Amygdala (tissue), 56 donors: ENCODE measurements at regions not wholly inside any gene's neighbourhood (a gene's known extent, or its start where the extent isn't known, plus 50 kb on each side); places are given as distances from the start of the nearest gene placed in this dataset.
"Not testable (repeated sequence)": the region's sequence is repeated elsewhere in the genome, so short reads cannot be mapped to it uniquely, and the experiment has no call there.

ENCODE experiments used
- DNase-seq, 56 donors: peaks; one replicate each; lab custom pipeline; 2025; lab: John Stamatoyannopoulos, UW

GRCh38 chr3:191641789-191642188 lies 180.8 kb downstream of the PYDC2 start:
- DNase-seq, result no peak

- DNase-seq, result no peak
These were observed 183.3 kb downstream of the PYDC2 start for GRCh38 chr3:191644291-191644690.

GRCh38 chr3:191646242-191646641 lies 185.3 kb downstream of the PYDC2 start:
- DNase-seq, result no peak

- DNase-seq, result no peak
These were observed 187.8 kb downstream of the PYDC2 start for GRCh38 chr3:191648787-191649186.

GRCh38 chr3:191649626-191650025 lies 188.7 kb downstream of the PYDC2 start:
- no peak for DNase-seq

GRCh38 chr3:191658781-191659419 lies 197.9 kb downstream of the PYDC2 start:
- DNase-seq, result not testable (repeated sequence)

- DNase-seq, result not testable (repeated sequence)
These were observed 201.2 kb downstream of the PYDC2 start for GRCh38 chr3:191662150-191662549.

GRCh38 chr3:191680989-191681597 lies 220.1 kb downstream of the PYDC2 start:
- DNase-seq, result no peak

GRCh38 chr3:191682961-191683360 lies 222.0 kb downstream of the PYDC2 start:
- no peak for DNase-seq

GRCh38 chr3:191686626-191687025 lies 225.7 kb downstream of the PYDC2 start:
- no peak for DNase-seq

- no peak for DNase-seq
These were observed 227.9 kb downstream of the PYDC2 start for GRCh38 chr3:191688756-191689433.

- not testable (repeated sequence) for DNase-seq
These were observed 230.2 kb downstream of the PYDC2 start for GRCh38 chr3:191691184-191691583.

- no peak for DNase-seq
These were observed 234.3 kb downstream of the PYDC2 start for GRCh38 chr3:191695131-191695814.

GRCh38 chr3:191695815-191696153 lies 234.8 kb downstream of the PYDC2 start:
- DNase-seq, result no peak

- no peak for DNase-seq
These were observed 235.4 kb downstream of the PYDC2 start for GRCh38 chr3:191696348-191696747.

GRCh38 chr3:191699546-191699945 lies 238.6 kb downstream of the PYDC2 start:
- DNase-seq, result no peak

- DNase-seq, result no peak
These were observed 241.2 kb downstream of the PYDC2 start for GRCh38 chr3:191702121-191702520.

- DNase-seq, result no peak
These were observed 246.9 kb downstream of the PYDC2 start for GRCh38 chr3:191707817-191708216.

GRCh38 chr3:191715585-191715984 lies 254.6 kb downstream of the PYDC2 start:
- DNase-seq, result no peak

GRCh38 chr3:191721390-191721861 lies 260.5 kb downstream of the PYDC2 start:
- no peak for DNase-seq

- no peak for DNase-seq
These were observed 261.0 kb downstream of the PYDC2 start for GRCh38 chr3:191721990-191722389.
